GM12891 (cell line): ENCODE measurements at regions not wholly inside any gene's neighbourhood (a gene's known extent, or its start where the extent isn't known, plus 50 kb on each side); places are given as distances from the start of the nearest gene placed in this dataset.

Experiments used
- DNase-seq: peaks from one replicate; pipeline ENCODE4 v3.0.0; 2011; ENCODE audit warnings: low spot score; ENCODE audit not compliant: insufficient read length
- FAIRE-seq: peaks from 2 replicates; lab custom pipeline; 2011; peaks lifted over from hg19 to GRCh38; lab: Jason Lieb, UNC
- PAX5 ChIP-seq: IDR thresholded peaks from 2 replicates; pipeline ENCODE4 v1.6.1; 2011; ENCODE audit warnings: low read length, moderate library complexity, mild to moderate bottlenecking; ENCODE audit not compliant: insufficient read depth, severe bottlenecking
- POLR2A ChIP-seq: IDR thresholded peaks from 2 replicates; pipeline ENCODE4 v1.6.1; 2011; ENCODE audit warnings: low read depth, low read length, control low read depth
- POLR2AphosphoS5 ChIP-seq: IDR thresholded peaks from 2 replicates; pipeline ENCODE4 v1.6.1; 2011; ENCODE audit warnings: low read depth, low read length, control low read depth
- POU2F2 ChIP-seq: IDR thresholded peaks from 2 replicates; pipeline ENCODE4 v1.6.1; 2011; ENCODE audit warnings: low read depth, mild to moderate bottlenecking, control low read depth, low read length, moderate library complexity
- SPI1 ChIP-seq: IDR thresholded peaks from 2 replicates; pipeline ENCODE4 v1.6.1; 2011; ENCODE audit warnings: low read depth, low read length, control low read depth
- TAF1 ChIP-seq: IDR thresholded peaks from 2 replicates; pipeline ENCODE4 v1.6.1; 2011; ENCODE audit warnings: low read depth, low read length, control low read depth

- TF ChIP-seq POLR2AphosphoS5 = no peak
- TF ChIP-seq PAX5 = no peak
- no peak for TF ChIP-seq SPI1
- TF ChIP-seq TAF1 = no peak
- no peak for TF ChIP-seq POU2F2
- no peak for TF ChIP-seq POLR2A
- no peak for DNase-seq
- FAIRE-seq = no peak
Measured at GRCh38 chr15:53880357-53880756, 97.9 kb upstream of the UNC13C start.

GRCh38 chr15:53875711-53876110 is 102.5 kb upstream of the UNC13C start:
- TF ChIP-seq PAX5 (no peak), POLR2A (no peak), TAF1 (no peak), SPI1 (no peak), POLR2AphosphoS5 (no peak), POU2F2 (no peak)
- DNase-seq = no peak
- no peak for FAIRE-seq

GRCh38 chr15:53875139-53875538 is 103.1 kb upstream of the UNC13C start:
- no peak for FAIRE-seq
- DNase-seq = no peak
- TF ChIP-seq POU2F2 (no peak), PAX5 (no peak), TAF1 (no peak), POLR2A (no peak), SPI1 (no peak)

GRCh38 chr15:53872410-53872809 is 105.8 kb upstream of the UNC13C start:
- FAIRE-seq (no peak), DNase-seq (no peak)
- TF ChIP-seq SPI1 = no peak
- TF ChIP-seq POU2F2 = no peak
- TF ChIP-seq TAF1 = no peak

GRCh38 chr15:53869806-53870073 is 108.5 kb upstream of the UNC13C start:
- FAIRE-seq (no peak), DNase-seq (no peak)
- no peak for TF ChIP-seq POU2F2

GRCh38 chr15:53869044-53869805 is 109.0 kb upstream of the UNC13C start:
- DNase-seq = no peak
- TF ChIP-seq POU2F2 (no peak), POLR2A (no peak), POLR2AphosphoS5 (no peak), TAF1 (no peak), SPI1 (no peak), PAX5 (no peak)
- FAIRE-seq = no peak

GRCh38 chr15:53862386-53862785 is 102.9 kb upstream of the WDR72 start:
- DNase-seq (no peak), FAIRE-seq (no peak)
- TF ChIP-seq PAX5 (no peak), POLR2A (no peak), POLR2AphosphoS5 (no peak), POU2F2 (no peak), SPI1 (no peak), TAF1 (no peak)

- no peak for TF ChIP-seq POLR2A
- no peak for TF ChIP-seq TAF1
- TF ChIP-seq POU2F2 = no peak
- no peak for TF ChIP-seq PAX5
- no peak for TF ChIP-seq SPI1
- FAIRE-seq = no peak
- no peak for DNase-seq
Measured at GRCh38 chr15:53861792-53862191, 102.3 kb upstream of the WDR72 start.

GRCh38 chr15:53851110-53851848 is 91.8 kb upstream of the WDR72 start:
- FAIRE-seq (no peak), DNase-seq (no peak)
- TF ChIP-seq TAF1 (no peak), SPI1 (no peak), POLR2A (no peak), POLR2AphosphoS5 (no peak), PAX5 (no peak), POU2F2 (no peak)

- FAIRE-seq = no peak
- TF ChIP-seq POLR2AphosphoS5 = no peak
- no peak for TF ChIP-seq POLR2A
- TF ChIP-seq PAX5 = no peak
- TF ChIP-seq SPI1 = no peak
- no peak for TF ChIP-seq TAF1
- TF ChIP-seq POU2F2 = no peak
- DNase-seq = no peak
Measured at GRCh38 chr15:53847745-53848144, 88.3 kb upstream of the WDR72 start.
